SK-N-SH (cell line): ENCODE measurements at regions not wholly inside any gene's neighbourhood (a gene's known extent, or its start where the extent isn't known, plus 50 kb on each side); places are given as distances from the start of the nearest gene placed in this dataset.

Experiments
- CTCF ChIA-PET: fragments of 300-600, 350-600 bp; formaldehyde crosslinking; extraction: SDS; loops from one replicate; lab custom pipeline; 2021; lab: Yijun Ruan, JAX
- POLR2A ChIA-PET: fragments of 350-600 bp; sonication (Branson Sonifier 250); formaldehyde crosslinking; extraction: SDS; loops from one replicate; lab custom pipeline; 2020; ENCODE audit warnings: antibody characterized with exemption, inconsistent platforms; lab: Yijun Ruan, JAX
- DNase-seq: peaks from one replicate; pipeline ENCODE4 v3.0.0; 2012
- H2AFZ ChIP-seq: fragments of 200-600 bp; sonication (generic); 2 replicates; pipeline ENCODE4 v1.8.1; 2016; ENCODE audit warnings: antibody characterized with exemption, mild to moderate bottlenecking, low read depth
- H3F3A ChIP-seq: fragments of 200-600 bp; sonication (generic); replicated peaks from 2 replicates; pipeline ENCODE3; 2016; ENCODE audit warnings: antibody characterized with exemption, mild to moderate bottlenecking; ENCODE audit not compliant: insufficient read depth
- H3K27ac ChIP-seq, 2 experiments: fragments of 200-500 bp in 1 of 2; fragments of 200-600 bp in 1 of 2; sonication (Bioruptor generic) in 1 of 2; sonication (generic), shearing (Covaris generic) in 1 of 2; 2 replicates each; pipeline versions ENCODE4 v1.5.1 to v1.6.1; 2014 to 2016; ENCODE audit warnings: low read depth in 2 of 2, inconsistent platforms in 1 of 2, low read length in 1 of 2, mild to moderate bottlenecking in 1 of 2, mixed read lengths in 1 of 2
- H3K27me3 ChIP-seq: fragments of 200-600 bp; sonication (generic), shearing (Covaris generic); 2 replicates; pipeline ENCODE4 v1.6.1; 2016; ENCODE audit warnings: mixed run types; ENCODE audit not compliant: insufficient read depth
- H3K36me3 ChIP-seq, 2 experiments: fragments of 200-500 bp in 1 of 2; fragments of 200-600 bp in 1 of 2; sonication (Bioruptor generic) in 1 of 2; sonication (generic) in 1 of 2; replicated peaks in 1 of 2; 2 replicates each; pipeline versions ENCODE3 to v1.5.1; 2014 to 2016; ENCODE audit warnings: low read length in 1 of 2, mild to moderate bottlenecking in 1 of 2; ENCODE audit not compliant: insufficient read depth in 2 of 2, control insufficient read depth in 1 of 2
- H3K4me1 ChIP-seq, 2 experiments: fragments of 200-500 bp in 1 of 2; fragments of 200-600 bp in 1 of 2; sonication (Bioruptor generic) in 1 of 2; sonication (generic), shearing (Covaris generic) in 1 of 2; 2 replicates each; pipeline versions ENCODE4 v1.5.1 to v1.6.1; 2014 to 2016; ENCODE audit warnings: low read depth in 1 of 2, low read length in 1 of 2, mixed run types in 1 of 2; ENCODE audit not compliant: insufficient read depth in 2 of 2, control insufficient read depth in 1 of 2
- H3K4me2 ChIP-seq: fragments of 200-600 bp; sonication (generic), shearing (Covaris generic); 2 replicates; pipeline ENCODE4 v1.6.1; 2017; ENCODE audit warnings: mixed run types
- H3K4me3 ChIP-seq, 2 experiments: fragments of 200-500 bp in 1 of 2; fragments of 200-600 bp in 1 of 2; sonication (Bioruptor generic) in 1 of 2; sonication (generic), shearing (Covaris generic) in 1 of 2; 2 replicates each; pipeline versions ENCODE4 v1.5.1 to v1.8.1; 2014 to 2016; ENCODE audit warnings: low read depth in 2 of 2, inconsistent platforms in 1 of 2, low read length in 1 of 2, mild to moderate bottlenecking in 1 of 2, mixed read lengths in 1 of 2, moderate library complexity in 1 of 2
- H3K79me2 ChIP-seq: fragments of 200-600 bp; sonication (generic); 2 replicates; pipeline ENCODE4 v1.8.1; 2017; ENCODE audit warnings: mild to moderate bottlenecking; ENCODE audit not compliant: insufficient read depth
- H3K9ac ChIP-seq: fragments of 200-600 bp; sonication (generic); 2 replicates; pipeline ENCODE4 v1.6.1; 2017; ENCODE audit warnings: mixed run types
- H3K9me2 ChIP-seq: fragments of 200-600 bp; sonication (generic); 2 replicates; pipeline ENCODE4 v1.6.1; 2017; ENCODE audit warnings: mixed run types
- H3K9me3 ChIP-seq: fragments of 200-600 bp; sonication (generic); 2 replicates; pipeline ENCODE4 v1.6.1; 2017; ENCODE audit warnings: mixed run types, mild to moderate bottlenecking, moderate library complexity
- H4K20me1 ChIP-seq: fragments of 200-600 bp; sonication (generic); 2 replicates; pipeline ENCODE4 v1.6.1; 2017; ENCODE audit warnings: mild to moderate bottlenecking, mixed run types; ENCODE audit not compliant: insufficient read depth
- CTCF ChIP-seq: fragments of 200-600 bp; sonication (generic); IDR thresholded peaks from 2 replicates; pipeline ENCODE4 v1.6.1; 2017; ENCODE audit warnings: antibody characterized with exemption, mild to moderate bottlenecking, moderate library complexity
- ELF1 ChIP-seq: IDR thresholded peaks from 2 replicates; pipeline ENCODE4 v1.4.0; 2012
- FOSL2 ChIP-seq: IDR thresholded peaks from 2 replicates; pipeline ENCODE4 v1.4.0; 2012; ENCODE audit warnings: low read depth, mild to moderate bottlenecking, moderate library complexity, borderline replicate concordance
- FOXM1 ChIP-seq: IDR thresholded peaks from 2 replicates; pipeline ENCODE4 v1.4.0; 2012; ENCODE audit warnings: low read depth, mild to moderate bottlenecking
- IRF3 ChIP-seq: fragments of 150-350 bp; IDR thresholded peaks from 2 replicates; pipeline ENCODE4 v1.6.1; 2016; ENCODE audit warnings: mild to moderate bottlenecking, low read depth, low read length
- MAX ChIP-seq: IDR thresholded peaks from 2 replicates; pipeline ENCODE4 v1.4.0; 2012; ENCODE audit warnings: low read depth
- MXI1 ChIP-seq: IDR thresholded peaks from 2 replicates; pipeline ENCODE4 v1.6.1; 2012; ENCODE audit warnings: mild to moderate bottlenecking, low read depth, low read length, improper control_type of control experiment
- POLR2AphosphoS5 ChIP-seq: IDR thresholded peaks from 2 replicates; pipeline ENCODE4 v1.6.1; 2012; ENCODE audit warnings: low read depth, low read length
- RCOR1 ChIP-seq: fragments of 150-350 bp; IDR thresholded peaks from 2 replicates; pipeline ENCODE4 v1.6.1; 2017; ENCODE audit warnings: antibody characterized with exemption, low read length
- SIN3A ChIP-seq: IDR thresholded peaks from 2 replicates; pipeline ENCODE4 v1.6.1; 2012; ENCODE audit warnings: low read depth, mild to moderate bottlenecking, low read length, moderate library complexity, borderline replicate concordance
- SMC3 ChIP-seq: IDR thresholded peaks from 2 replicates; pipeline ENCODE4 v1.6.1; 2012; ENCODE audit warnings: low read depth, low read length, improper control_type of control experiment
- TCF12 ChIP-seq: IDR thresholded peaks from 2 replicates; pipeline ENCODE4 v1.4.0; 2012
- USF1 ChIP-seq: IDR thresholded peaks from 2 replicates; pipeline ENCODE4 v1.4.0; 2012; ENCODE audit warnings: low read depth, borderline replicate concordance
- YY1 ChIP-seq: IDR thresholded peaks from 2 replicates; pipeline ENCODE4 v1.4.0; 2012; ENCODE audit warnings: low read depth, mild to moderate bottlenecking
- ZBTB33 ChIP-seq: IDR thresholded peaks from 2 replicates; pipeline ENCODE4 v1.4.0; 2012; ENCODE audit warnings: low read depth, borderline replicate concordance
- WGBS: methylation state at CpG from one replicate; pipeline ENCODE4 v1.1.6; 2017; ENCODE audit warnings: low lambda C conversion rate; 5-methylcytosine and 5-hydroxymethylcytosine counted together

- TF ChIP-seq MAX (no peak), ZBTB33 (no peak), CTCF (no peak), FOXM1 (no peak), RCOR1 (no peak), MXI1 (no peak), YY1 (no peak), SMC3 (no peak), ELF1 (no peak)
These were observed 222.8 kb upstream of the SDK2 start (continued) for GRCh38 chr17:73867056-73867455.

- Histone ChIP-seq H3K4me2 (no peak overlapping the region), H3K36me3 (no peaks in the 10 kb centered on the region), H3K27ac (no peak overlapping the region), H2AFZ (no peak overlapping the region), H4K20me1 (no peaks in the 10 kb centered on the region), H3K4me3 (no peak overlapping the region), H3K79me2 (no peaks in the 10 kb centered on the region), H3F3A (no peaks in the 10 kb centered on the region), H3K27me3 (no peaks in the 10 kb centered on the region), H3K9me2 (no peaks in the 10 kb centered on the region), H3K9me3 (no peaks in the 10 kb centered on the region), H3K9ac (no peak overlapping the region), H3K4me1 (no peaks in the 10 kb centered on the region)
- CTCF ChIA-PET, result no interaction called here
- POLR2A ChIA-PET, result no interaction called here
- no peak for DNase-seq
- TF ChIP-seq ELF1 (no peak), USF1 (no peak), ZBTB33 (no peak), SIN3A (no peak), MXI1 (no peak), POLR2AphosphoS5 (no peak), FOSL2 (no peak), TCF12 (no peak), IRF3 (no peak)
- WGBS, result 61% methylated on average over 6 of the region's 6 CpGs
These were observed 225.8 kb upstream of the SDK2 start for GRCh38 chr17:73870068-73870467.
